WTC11 (cell line): ENCODE measurements at regions not wholly inside any gene's neighbourhood (a gene's known extent, or its start where the extent isn't known, plus 50 kb on each side); places are given as distances from the start of the nearest gene placed in this dataset.

Source experiments
- ATAC-seq: fragments of 200-7000 bp; cut with Tn5 transposase; 2 replicates; pipeline ENCODE4 v1.10.0; 2021; ENCODE audit warnings: mild to moderate bottlenecking, moderate library complexity
- CTCF ChIA-PET: fragments of 300-600 bp; sonication (Branson Sonifier 250); formaldehyde crosslinking; loops from one replicate; lab custom pipeline; 2021; ENCODE audit warnings: antibody characterized with exemption; lab: Charles Lee
- POLR2A ChIA-PET: fragments of 350-600 bp; sonication (Branson Sonifier 250); formaldehyde crosslinking; loops from one replicate; lab custom pipeline; 2021; ENCODE audit warnings: antibody characterized with exemption; lab: Charles Lee
- DNase-seq: peaks from one replicate; pipeline ENCODE4 v3.0.0; 2021; ENCODE audit warnings: low spot score
- H3K27ac Mint-ChIP-seq: 2 replicates; pipeline ENCODE4 v1.8.0; 2021; ENCODE audit warnings: mixed read lengths
- H3K27me3 Mint-ChIP-seq: 2 replicates; pipeline ENCODE4 v1.8.0; 2021; ENCODE audit warnings: low read depth, mild to moderate bottlenecking, moderate library complexity, mixed read lengths
- H3K36me3 Mint-ChIP-seq: 2 replicates; pipeline ENCODE4 v1.8.0; 2021; ENCODE audit warnings: mixed read lengths
- H3K4me1 Mint-ChIP-seq: 2 replicates; pipeline ENCODE4 v1.8.0; 2022; ENCODE audit warnings: mixed read lengths
- H3K4me3 Mint-ChIP-seq: 2 replicates; pipeline ENCODE4 v1.8.0; 2021; ENCODE audit warnings: mild to moderate bottlenecking, moderate library complexity, mixed read lengths
- H3K9me3 Mint-ChIP-seq: 2 replicates; pipeline ENCODE4 v1.8.0; 2021; ENCODE audit warnings: mixed read lengths
- AFF4 ChIP-seq: sonication (generic); formaldehyde crosslinking; IDR thresholded peaks from 2 replicates; pipeline ENCODE4 v1.8.1; 2023; ENCODE audit warnings: mild to moderate bottlenecking, missing genetic modification reagents, borderline replicate concordance
- ATF6 ChIP-seq: sonication (generic); formaldehyde crosslinking; IDR thresholded peaks from 2 replicates; pipeline ENCODE4 v1.8.1; 2023; ENCODE audit warnings: mild to moderate bottlenecking, missing genetic modification reagents
- CBFB ChIP-seq: sonication (generic); formaldehyde crosslinking; IDR thresholded peaks from 2 replicates; pipeline ENCODE4 v1.8.1; 2022; ENCODE audit warnings: mild to moderate bottlenecking, low read depth, missing genetic modification reagents
- CTCF ChIP-seq: fragments of 200-600 bp; IDR thresholded peaks from 2 replicates; pipeline ENCODE4 v1.8.0; 2022; ENCODE audit warnings: antibody characterized with exemption
- EMX1 ChIP-seq: fragments of 250-450 bp; sonication (Bioruptor Pico); IDR thresholded peaks from 2 replicates; pipeline ENCODE4 v1.8.0; 2021; ENCODE audit warnings: mild to moderate bottlenecking
- ESRRA ChIP-seq: sonication (generic); formaldehyde crosslinking; IDR thresholded peaks from 2 replicates; pipeline ENCODE4 v1.8.1; 2022; ENCODE audit warnings: mild to moderate bottlenecking, missing genetic modification reagents, borderline replicate concordance
- FOXJ3 ChIP-seq: sonication (generic); formaldehyde crosslinking; IDR thresholded peaks from 2 replicates; pipeline ENCODE4 v1.9.0; 2021; ENCODE audit warnings: missing genetic modification reagents, mild to moderate bottlenecking, borderline replicate concordance
- FOXK1 ChIP-seq: sonication (generic); formaldehyde crosslinking; IDR thresholded peaks from 2 replicates; pipeline ENCODE4 v1.8.0; 2022; ENCODE audit warnings: mild to moderate bottlenecking, moderate library complexity, missing genetic modification reagents
- NFATC4 ChIP-seq: fragments of 250-450 bp; sonication (Bioruptor Pico); IDR thresholded peaks from 2 replicates; pipeline ENCODE4 v1.9.0; 2021; ENCODE audit warnings: mild to moderate bottlenecking
- NR3C1 ChIP-seq: sonication (generic); formaldehyde crosslinking; conservative IDR thresholded peaks from 2 replicates; pipeline ENCODE4 v1.8.1; 2023; ENCODE audit warnings: low read depth, mild to moderate bottlenecking, missing genetic modification reagents
- SP1 ChIP-seq: sonication (generic); formaldehyde crosslinking; conservative IDR thresholded peaks from 2 replicates; pipeline ENCODE4 v1.8.1; 2022; ENCODE audit warnings: missing genetic modification reagents
- TEAD4 ChIP-seq: sonication (generic); formaldehyde crosslinking; IDR thresholded peaks from 2 replicates; pipeline ENCODE4 v1.8.0; 2022; ENCODE audit warnings: mild to moderate bottlenecking, missing genetic modification reagents
- ZNF263 ChIP-seq: sonication (generic); formaldehyde crosslinking; IDR thresholded peaks from 2 replicates; pipeline ENCODE4 v1.8.1; 2022; ENCODE audit warnings: low read depth, mild to moderate bottlenecking, moderate library complexity, missing genetic modification reagents
- ZNF416 ChIP-seq: fragments of 250-450 bp; sonication (Bioruptor Pico); IDR thresholded peaks from 2 replicates; pipeline ENCODE4 v1.9.0; 2021; ENCODE audit warnings: mild to moderate bottlenecking, inconsistent platforms
- TF ChIP-seq, protein P1 (sequence below): sonication (generic); formaldehyde crosslinking; IDR thresholded peaks from 2 replicates; pipeline ENCODE4 v1.8.0; 2022; ENCODE audit warnings: mild to moderate bottlenecking, missing genetic modification reagents
- TF ChIP-seq, protein P2 (sequence below): sonication (generic); formaldehyde crosslinking; IDR thresholded peaks from 2 replicates; pipeline ENCODE4 v1.8.0; 2022; ENCODE audit warnings: mild to moderate bottlenecking, missing genetic modification reagents
- TF ChIP-seq, protein P3 (sequence below): sonication (generic); formaldehyde crosslinking; IDR thresholded peaks from 2 replicates; pipeline ENCODE4 v1.8.1; 2022; ENCODE audit warnings: mild to moderate bottlenecking, missing genetic modification reagents, moderate library complexity, borderline replicate concordance
- TF ChIP-seq, protein P4 (sequence below): sonication (generic); formaldehyde crosslinking; IDR thresholded peaks from 2 replicates; pipeline ENCODE4 v1.8.1; 2022; ENCODE audit warnings: low read depth, missing genetic modification reagents, borderline replicate concordance
- TF ChIP-seq, protein P5 (sequence below): fragments of 250-450 bp; sonication (Bioruptor Pico); IDR thresholded peaks from 2 replicates; pipeline ENCODE4 v2.1.2; 2022; ENCODE audit warnings: mild to moderate bottlenecking, moderate library complexity

GRCh38 chr22:47402876-47403525 is 640.6 kb downstream of the TBC1D22A start:
- CTCF ChIA-PET = no interaction called here

More at GRCh38 chr22:47402876-47403525, 640.6 kb downstream of the TBC1D22A start:
- no peak for TF ChIP-seq ESRRA
- no peak for TF ChIP-seq NFATC4 (CRISPR knock-in tag)
- no peak for TF ChIP-seq FOXJ3
- no peak for TF ChIP-seq AFF4 (CRISPR knock-in tag)
- TF ChIP-seq ZNF416 (CRISPR knock-in tag) = no peak
- TF ChIP-seq TEAD4 (CRISPR knock-in tag) = no peak
- TF ChIP-seq EMX1 (CRISPR knock-in tag) = no peak
- TF ChIP-seq FOXK1 = no peak
- no peak for TF ChIP-seq NR3C1 (CRISPR knock-in tag)
- TF ChIP-seq, protein P1, sequence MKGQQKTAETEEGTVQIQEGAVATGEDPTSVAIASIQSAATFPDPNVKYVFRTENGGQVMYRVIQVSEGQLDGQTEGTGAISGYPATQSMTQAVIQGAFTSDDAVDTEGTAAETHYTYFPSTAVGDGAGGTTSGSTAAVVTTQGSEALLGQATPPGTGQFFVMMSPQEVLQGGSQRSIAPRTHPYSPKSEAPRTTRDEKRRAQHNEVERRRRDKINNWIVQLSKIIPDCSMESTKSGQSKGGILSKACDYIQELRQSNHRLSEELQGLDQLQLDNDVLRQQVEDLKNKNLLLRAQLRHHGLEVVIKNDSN = no peak
- TF ChIP-seq, protein P2, sequence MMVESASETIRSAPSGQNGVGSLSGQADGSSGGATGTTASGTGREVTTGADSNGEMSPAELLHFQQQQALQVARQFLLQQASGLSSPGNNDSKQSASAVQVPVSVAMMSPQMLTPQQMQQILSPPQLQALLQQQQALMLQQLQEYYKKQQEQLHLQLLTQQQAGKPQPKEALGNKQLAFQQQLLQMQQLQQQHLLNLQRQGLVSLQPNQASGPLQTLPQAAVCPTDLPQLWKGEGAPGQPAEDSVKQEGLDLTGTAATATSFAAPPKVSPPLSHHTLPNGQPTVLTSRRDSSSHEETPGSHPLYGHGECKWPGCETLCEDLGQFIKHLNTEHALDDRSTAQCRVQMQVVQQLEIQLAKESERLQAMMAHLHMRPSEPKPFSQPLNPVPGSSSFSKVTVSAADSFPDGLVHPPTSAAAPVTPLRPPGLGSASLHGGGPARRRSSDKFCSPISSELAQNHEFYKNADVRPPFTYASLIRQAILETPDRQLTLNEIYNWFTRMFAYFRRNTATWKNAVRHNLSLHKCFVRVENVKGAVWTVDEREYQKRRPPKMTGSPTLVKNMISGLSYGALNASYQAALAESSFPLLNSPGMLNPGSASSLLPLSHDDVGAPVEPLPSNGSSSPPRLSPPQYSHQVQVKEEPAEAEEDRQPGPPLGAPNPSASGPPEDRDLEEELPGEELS = no peak
- TF ChIP-seq, protein P3, sequence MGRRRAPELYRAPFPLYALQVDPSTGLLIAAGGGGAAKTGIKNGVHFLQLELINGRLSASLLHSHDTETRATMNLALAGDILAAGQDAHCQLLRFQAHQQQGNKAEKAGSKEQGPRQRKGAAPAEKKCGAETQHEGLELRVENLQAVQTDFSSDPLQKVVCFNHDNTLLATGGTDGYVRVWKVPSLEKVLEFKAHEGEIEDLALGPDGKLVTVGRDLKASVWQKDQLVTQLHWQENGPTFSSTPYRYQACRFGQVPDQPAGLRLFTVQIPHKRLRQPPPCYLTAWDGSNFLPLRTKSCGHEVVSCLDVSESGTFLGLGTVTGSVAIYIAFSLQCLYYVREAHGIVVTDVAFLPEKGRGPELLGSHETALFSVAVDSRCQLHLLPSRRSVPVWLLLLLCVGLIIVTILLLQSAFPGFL (CRISPR knock-in tag) = no peak
- TF ChIP-seq CTCF = no peak
- TF ChIP-seq CBFB = no peak
- TF ChIP-seq, protein P4, sequence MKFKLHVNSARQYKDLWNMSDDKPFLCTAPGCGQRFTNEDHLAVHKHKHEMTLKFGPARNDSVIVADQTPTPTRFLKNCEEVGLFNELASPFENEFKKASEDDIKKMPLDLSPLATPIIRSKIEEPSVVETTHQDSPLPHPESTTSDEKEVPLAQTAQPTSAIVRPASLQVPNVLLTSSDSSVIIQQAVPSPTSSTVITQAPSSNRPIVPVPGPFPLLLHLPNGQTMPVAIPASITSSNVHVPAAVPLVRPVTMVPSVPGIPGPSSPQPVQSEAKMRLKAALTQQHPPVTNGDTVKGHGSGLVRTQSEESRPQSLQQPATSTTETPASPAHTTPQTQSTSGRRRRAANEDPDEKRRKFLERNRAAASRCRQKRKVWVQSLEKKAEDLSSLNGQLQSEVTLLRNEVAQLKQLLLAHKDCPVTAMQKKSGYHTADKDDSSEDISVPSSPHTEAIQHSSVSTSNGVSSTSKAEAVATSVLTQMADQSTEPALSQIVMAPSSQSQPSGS (CRISPR knock-in tag) = no peak
- TF ChIP-seq ATF6 = no peak
- TF ChIP-seq ZNF263 (CRISPR knock-in tag) = no peak
- no peak for TF ChIP-seq SP1 (CRISPR knock-in tag)
- TF ChIP-seq, protein P5, sequence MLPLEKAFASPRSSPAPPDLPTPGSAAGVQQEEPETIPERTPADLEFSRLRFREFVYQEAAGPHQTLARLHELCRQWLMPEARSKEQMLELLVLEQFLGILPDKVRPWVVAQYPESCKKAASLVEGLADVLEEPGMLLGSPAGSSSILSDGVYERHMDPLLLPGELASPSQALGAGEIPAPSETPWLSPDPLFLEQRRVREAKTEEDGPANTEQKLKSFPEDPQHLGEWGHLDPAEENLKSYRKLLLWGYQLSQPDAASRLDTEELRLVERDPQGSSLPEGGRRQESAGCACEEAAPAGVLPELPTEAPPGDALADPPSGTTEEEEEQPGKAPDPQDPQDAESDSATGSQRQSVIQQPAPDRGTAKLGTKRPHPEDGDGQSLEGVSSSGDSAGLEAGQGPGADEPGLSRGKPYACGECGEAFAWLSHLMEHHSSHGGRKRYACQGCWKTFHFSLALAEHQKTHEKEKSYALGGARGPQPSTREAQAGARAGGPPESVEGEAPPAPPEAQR (CRISPR knock-in tag) = no peak
- H3K36me3 Mint-ChIP-seq = 0 out of 2 replicates have a peak, but pooled peaks cover 7% of the 10 kb centered on the region
- H3K27me3 Mint-ChIP-seq = no peaks in the 10 kb centered on the region; the same call in 1 of the 2 replicates
- no peak overlapping the region for H3K4me3 Mint-ChIP-seq
- ATAC-seq (no peak), DNase-seq (no peak)
- H3K4me1 Mint-ChIP-seq = peaks cover 7% of the 10 kb centered on the region
- H3K27ac Mint-ChIP-seq = no peak overlapping the region
- POLR2A ChIA-PET = no interaction called here
- H3K9me3 Mint-ChIP-seq = peaks cover 7% of the 10 kb centered on the region
